ENCODE measurements at regions not wholly inside any gene's neighbourhood (a gene's known extent, or its start where the extent isn't known, plus 50 kb on each side); places are given as distances from the start of the nearest gene placed in this dataset.

DNA sequence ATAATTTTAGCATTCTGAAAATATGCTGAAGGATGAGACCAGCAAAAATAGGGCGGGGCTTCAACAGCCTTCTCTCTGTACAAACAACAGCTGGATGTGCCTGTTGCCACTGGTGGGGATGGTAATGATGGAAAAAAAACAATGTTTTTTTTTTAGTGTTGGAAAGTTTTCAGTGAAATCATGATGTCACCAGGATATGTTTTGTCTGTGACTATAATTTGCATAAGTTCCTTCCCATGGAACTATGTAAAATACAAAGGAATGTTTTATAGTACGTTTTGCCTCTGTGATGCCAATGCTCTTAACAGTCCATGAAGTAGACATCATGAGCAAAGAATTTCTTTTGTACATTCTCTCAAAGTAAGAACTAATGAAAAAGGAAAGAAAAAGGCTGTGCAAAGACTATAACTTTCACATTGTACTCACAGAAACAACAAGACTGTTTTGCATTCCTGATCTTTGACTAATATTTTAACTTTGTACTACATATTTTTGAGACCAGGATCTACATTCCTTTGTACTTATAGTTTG is 589.7 kb downstream of the SPRY1 start:
- peak; percentile 89 to 96 for DNase-seq (ENCODE audit: low read depth in 2 of 2)
- Histone ChIP-seq H4K20me1 (ENCODE audit: control insufficient read depth, extremely low read depth, insufficient read depth, low read length) (no peaks in the 10 kb centered on the region), H3K79me2 (ENCODE audit: control insufficient read depth, insufficient read depth, low read length) (no peaks in the 10 kb centered on the region), H3K4me3 (replicated peaks in 1 of 4; ENCODE audit: control extremely low read depth in 1 of 4, insufficient read depth in 1 of 4, low read depth in 3 of 4, low read length in 4 of 4) (peak overlapping the region in 1 of 4 experiments; percentile 9), H3K9ac (ENCODE audit: insufficient read depth, low read length) (no peak overlapping the region), H2AFZ (ENCODE audit: low read length) (no peak overlapping the region), H3K9me3 (ENCODE audit: control insufficient read depth, insufficient read depth, low read depth, low read length) (no peaks in the 10 kb centered on the region), H3K36me3 (ENCODE audit: control insufficient read depth, insufficient read depth, low read length) (no peaks in the 10 kb centered on the region), H3K27ac (ENCODE audit: insufficient read depth, low read length) (peak overlapping the region; percentile 61), H3K4me2 (ENCODE audit: extremely low read depth, insufficient read depth, low read length) (peak overlapping the region; percentile 70), H3K27me3 (ENCODE audit: control insufficient read depth, insufficient read depth, low read length) (no peaks in the 10 kb centered on the region), H3K4me1 (ENCODE audit: control insufficient read depth, extremely low read depth, insufficient read depth, low read length) (peaks cover 3% of the 10 kb centered on the region)
- TF ChIP-seq, protein P1, sequence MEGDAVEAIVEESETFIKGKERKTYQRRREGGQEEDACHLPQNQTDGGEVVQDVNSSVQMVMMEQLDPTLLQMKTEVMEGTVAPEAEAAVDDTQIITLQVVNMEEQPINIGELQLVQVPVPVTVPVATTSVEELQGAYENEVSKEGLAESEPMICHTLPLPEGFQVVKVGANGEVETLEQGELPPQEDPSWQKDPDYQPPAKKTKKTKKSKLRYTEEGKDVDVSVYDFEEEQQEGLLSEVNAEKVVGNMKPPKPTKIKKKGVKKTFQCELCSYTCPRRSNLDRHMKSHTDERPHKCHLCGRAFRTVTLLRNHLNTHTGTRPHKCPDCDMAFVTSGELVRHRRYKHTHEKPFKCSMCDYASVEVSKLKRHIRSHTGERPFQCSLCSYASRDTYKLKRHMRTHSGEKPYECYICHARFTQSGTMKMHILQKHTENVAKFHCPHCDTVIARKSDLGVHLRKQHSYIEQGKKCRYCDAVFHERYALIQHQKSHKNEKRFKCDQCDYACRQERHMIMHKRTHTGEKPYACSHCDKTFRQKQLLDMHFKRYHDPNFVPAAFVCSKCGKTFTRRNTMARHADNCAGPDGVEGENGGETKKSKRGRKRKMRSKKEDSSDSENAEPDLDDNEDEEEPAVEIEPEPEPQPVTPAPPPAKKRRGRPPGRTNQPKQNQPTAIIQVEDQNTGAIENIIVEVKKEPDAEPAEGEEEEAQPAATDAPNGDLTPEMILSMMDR (conservative IDR thresholded peaks at IDR 0.05 in 1 of 2, IDR thresholded peaks at IDR 0.05 in 1 of 2; ENCODE audit: low read depth in 1 of 2, low read length in 2 of 2), result no peak
- no peak for TF ChIP-seq EZH2 (IDR thresholded peaks at IDR 0.05; ENCODE audit: low read length, missing control alignments)

DNA sequence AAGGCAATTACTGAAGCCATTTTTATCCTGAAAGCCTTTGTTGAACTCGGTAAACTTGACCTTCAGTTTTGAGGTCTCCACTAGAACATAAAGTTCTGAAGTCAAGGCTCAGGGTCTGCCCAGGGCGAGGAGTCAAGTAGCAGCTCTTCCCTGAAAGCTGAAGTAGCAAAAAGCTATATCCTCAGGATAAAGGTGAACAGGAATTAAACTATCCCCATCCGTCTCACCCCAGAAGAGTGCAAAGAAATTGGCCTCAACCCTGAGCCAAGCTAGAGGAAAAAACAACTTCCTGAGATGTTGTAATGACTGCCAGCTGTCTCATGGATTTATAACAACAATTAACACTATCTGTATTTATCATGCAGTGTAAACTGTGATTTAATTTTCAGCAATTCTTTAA is 590.8 kb downstream of the SPRY1 start:
- H4K20me1 ChIP-seq (ENCODE audit: control insufficient read depth, extremely low read depth, insufficient read depth, low read length), result no peaks in the 10 kb centered on the region
- TF ChIP-seq EZH2 (IDR thresholded peaks at IDR 0.05; ENCODE audit: low read length, missing control alignments), result no peak
- TF ChIP-seq, protein P1 (conservative IDR thresholded peaks at IDR 0.05 in 1 of 2, IDR thresholded peaks at IDR 0.05 in 1 of 2; ENCODE audit: low read depth in 1 of 2, low read length in 2 of 2), result no peak
- H3K79me2 ChIP-seq (ENCODE audit: control insufficient read depth, insufficient read depth, low read length), result no peaks in the 10 kb centered on the region
- H3K4me2 ChIP-seq (ENCODE audit: extremely low read depth, insufficient read depth, low read length), result no peak overlapping the region
- no peak overlapping the region for H3K4me3 ChIP-seq (replicated peaks in 1 of 4; ENCODE audit: control extremely low read depth in 1 of 4, insufficient read depth in 1 of 4, low read depth in 3 of 4, low read length in 4 of 4)
- H3K27ac ChIP-seq (ENCODE audit: insufficient read depth, low read length), result peak overlapping the region; percentile 44
- no peaks in the 10 kb centered on the region for H3K36me3 ChIP-seq (ENCODE audit: control insufficient read depth, insufficient read depth, low read length)
- H3K9ac ChIP-seq (ENCODE audit: insufficient read depth, low read length), result no peak overlapping the region
- H3K4me1 ChIP-seq (ENCODE audit: control insufficient read depth, extremely low read depth, insufficient read depth, low read length), result peaks cover 3% of the 10 kb centered on the region
- DNase-seq (ENCODE audit: low read depth in 2 of 2), result no peak
- no peaks in the 10 kb centered on the region for H3K27me3 ChIP-seq (ENCODE audit: control insufficient read depth, insufficient read depth, low read length)
- H3K9me3 ChIP-seq (ENCODE audit: control insufficient read depth, insufficient read depth, low read depth, low read length), result no peaks in the 10 kb centered on the region
- H2AFZ ChIP-seq (ENCODE audit: low read length), result no peak overlapping the region

DNA sequence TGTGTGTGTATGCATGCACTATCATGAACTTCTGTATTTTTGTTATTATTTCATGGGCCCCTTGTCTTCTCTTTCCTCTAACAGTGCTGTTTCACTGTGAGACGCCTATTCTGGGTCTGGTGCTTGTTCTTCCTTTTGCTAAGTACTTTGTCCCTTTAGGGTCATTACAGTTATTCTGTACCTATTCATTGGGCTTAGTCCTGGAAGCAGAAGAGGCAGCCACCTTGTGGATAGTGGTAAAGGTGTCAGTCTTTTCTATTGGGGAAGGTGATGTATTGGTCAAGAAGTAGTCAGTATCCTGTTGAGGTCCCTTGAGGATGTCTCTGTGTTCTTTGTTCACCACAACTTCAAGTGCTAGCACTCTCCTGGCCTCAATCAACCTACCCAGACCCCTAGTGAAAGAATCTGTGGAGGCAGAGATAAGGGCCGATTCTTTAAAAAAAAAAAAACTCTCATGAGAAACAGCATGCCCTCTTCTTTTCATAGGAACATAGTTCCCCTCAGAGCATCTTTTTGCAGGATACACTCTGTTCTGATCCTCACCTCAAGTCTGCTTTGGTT is 593.8 kb downstream of the SPRY1 start:
- Histone ChIP-seq H3K79me2 (ENCODE audit: control insufficient read depth, insufficient read depth, low read length) (no peaks in the 10 kb centered on the region), H3K27me3 (ENCODE audit: control insufficient read depth, insufficient read depth, low read length) (no peaks in the 10 kb centered on the region), H3K4me2 (ENCODE audit: extremely low read depth, insufficient read depth, low read length) (no peak overlapping the region), H4K20me1 (ENCODE audit: control insufficient read depth, extremely low read depth, insufficient read depth, low read length) (no peaks in the 10 kb centered on the region), H3K9me3 (ENCODE audit: control insufficient read depth, insufficient read depth, low read depth, low read length) (no peaks in the 10 kb centered on the region), H3K27ac (ENCODE audit: insufficient read depth, low read length) (no peak overlapping the region), H3K36me3 (ENCODE audit: control insufficient read depth, insufficient read depth, low read length) (no peaks in the 10 kb centered on the region), H3K4me3 (replicated peaks in 1 of 4; ENCODE audit: control extremely low read depth in 1 of 4, insufficient read depth in 1 of 4, low read depth in 3 of 4, low read length in 4 of 4) (no peak overlapping the region), H3K9ac (ENCODE audit: insufficient read depth, low read length) (no peak overlapping the region), H2AFZ (ENCODE audit: low read length) (no peak overlapping the region), H3K4me1 (ENCODE audit: control insufficient read depth, extremely low read depth, insufficient read depth, low read length) (peaks cover 3% of the 10 kb centered on the region)
- TF ChIP-seq EZH2 (IDR thresholded peaks at IDR 0.05; ENCODE audit: low read length, missing control alignments), result no peak
- TF ChIP-seq, protein P1 (conservative IDR thresholded peaks at IDR 0.05 in 1 of 2, IDR thresholded peaks at IDR 0.05 in 1 of 2; ENCODE audit: low read depth in 1 of 2, low read length in 2 of 2), result no peak
- no peak for DNase-seq (ENCODE audit: low read depth in 2 of 2)

Data from fibroblast of lung (primary cell).